CD4-positive, alpha-beta T cell (primary cell): ENCODE measurements at regions not wholly inside any gene's neighbourhood (a gene's known extent, or its start where the extent isn't known, plus 50 kb on each side); places are given as distances from the start of the nearest gene placed in this dataset.

Experiments
- ATAC-seq: fragments of 200-7000 bp; cut with Tn5 transposase; one replicate; pipeline ENCODE4 v1.10.0; 2022; ENCODE audit warnings: mild to moderate bottlenecking; ENCODE audit not compliant: poor library complexity
- CTCF ChIA-PET: fragments of 350-600 bp; sonication (Branson Sonifier 250); formaldehyde crosslinking; loops from one replicate; lab custom pipeline; 2021; ENCODE audit warnings: antibody characterized with exemption, inconsistent platforms; lab: Charles Lee
- POLR2A ChIA-PET: fragments of 350-600 bp; sonication (Branson Sonifier 250); formaldehyde crosslinking; loops from one replicate; lab custom pipeline; 2021; ENCODE audit warnings: antibody characterized with exemption, inconsistent platforms; lab: Charles Lee
- DNase-seq, 14 experiments: peaks; one replicate each; pipeline ENCODE4 v3.0.0-alpha.2; 2013 to 2020; ENCODE audit warnings: mixed read lengths in 2 of 14
- H3K27ac ChIP-seq, 2 donors: one replicate each; pipeline versions ENCODE4 v1.5.1 to v1.7.0; 2013; ENCODE audit warnings: low read length in 2 of 2, low read depth in 1 of 2, mild to moderate bottlenecking in 1 of 2
- H3K27me3 ChIP-seq, 2 experiments: 1 replicate in 1 of 2; 2 replicates in 1 of 2; pipeline versions ENCODE4 v1.6.1 to v1.7.0; 2013; ENCODE audit warnings: low read length in 2 of 2, control low read depth in 1 of 2, mild to moderate bottlenecking in 1 of 2, moderate library complexity in 1 of 2; ENCODE audit not compliant: insufficient read depth in 2 of 2, control insufficient read depth in 1 of 2
- H3K36me3 ChIP-seq: one replicate; pipeline ENCODE4 v1.6.1; 2013; ENCODE audit warnings: low read length, control low read depth; ENCODE audit not compliant: insufficient read depth
- H3K4me1 ChIP-seq: one replicate; pipeline ENCODE4 v1.6.1; 2013; ENCODE audit warnings: low read length, control low read depth; ENCODE audit not compliant: insufficient read depth
- H3K4me3 ChIP-seq: one replicate; pipeline ENCODE4 v1.5.1; 2013; ENCODE audit warnings: mild to moderate bottlenecking, low read length, moderate library complexity
- H3K9me3 ChIP-seq, 2 experiments: 1 replicate in 1 of 2; 2 replicates in 1 of 2; pipeline versions ENCODE4 v1.6.1 to v1.7.0; 2013; ENCODE audit warnings: low read length in 2 of 2, mild to moderate bottlenecking in 2 of 2, control low read depth in 1 of 2, moderate library complexity in 1 of 2; ENCODE audit not compliant: control insufficient read depth in 1 of 2, insufficient read depth in 1 of 2
- H3K27ac Mint-ChIP-seq: one replicate; pipeline ENCODE4 v1.8.0; 2020; ENCODE audit warnings: mixed read lengths
- H3K27me3 Mint-ChIP-seq: one replicate; pipeline ENCODE4 v1.8.0; 2021; ENCODE audit warnings: mixed read lengths
- H3K36me3 Mint-ChIP-seq: one replicate; pipeline ENCODE4 v1.8.0; 2021; ENCODE audit warnings: low read depth, mixed read lengths
- H3K4me1 Mint-ChIP-seq: one replicate; pipeline ENCODE4 v1.8.0; 2021; ENCODE audit warnings: low read depth, mixed read lengths
- H3K4me3 Mint-ChIP-seq: one replicate; pipeline ENCODE4 v1.8.0; 2020; ENCODE audit warnings: mild to moderate bottlenecking, mixed read lengths
- H3K9me3 Mint-ChIP-seq: one replicate; pipeline ENCODE4 v1.8.0; 2020; ENCODE audit warnings: mixed read lengths
- CTCF ChIP-seq: fragments of 200-600 bp; IDR thresholded peaks from one replicate; pipeline ENCODE4 v1.8.0; 2022; ENCODE audit warnings: antibody characterized with exemption, mild to moderate bottlenecking
- intact Hi-C, 2 experiments: fragments of 100-400 bp; cut with DNase I in 1 of 2; cut with micrococcal nuclease in 1 of 2; formaldehyde crosslinking; loops; one replicate each; pipeline versions ENCODE4 v1.15.1 to v1.9.0; 2023 to 2025; cut with DNase I, micrococcal nuclease

GRCh38 chr4:176475067-176475466 lies 155.3 kb downstream of the SPCS3 start:
- no peaks in the 10 kb centered on the region for H3K27me3 ChIP-seq
- intact Hi-C loops = no loop called here
- TF ChIP-seq CTCF = no peak
- CTCF ChIA-PET = no interaction called here
- no peak for DNase-seq
- H3K27me3 Mint-ChIP-seq = no peaks in the 10 kb centered on the region
- POLR2A ChIA-PET = no interaction called here
- no peak for ATAC-seq
- no peak overlapping the region for H3K27ac ChIP-seq
- no peak overlapping the region for H3K4me3 Mint-ChIP-seq
- H3K36me3 Mint-ChIP-seq = no peaks in the 10 kb centered on the region
- no peaks in the 10 kb centered on the region for H3K4me1 Mint-ChIP-seq
- no peak overlapping the region for H3K27ac Mint-ChIP-seq
- H3K4me3 ChIP-seq = no peak overlapping the region
- peaks cover 0 to 4% of the 10 kb centered on the region in 2 experiments for H3K9me3 ChIP-seq
- no peaks in the 10 kb centered on the region for H3K36me3 ChIP-seq
- H3K4me1 ChIP-seq = no peaks in the 10 kb centered on the region
- peaks cover 16% of the 10 kb centered on the region for H3K9me3 Mint-ChIP-seq

- Histone ChIP-seq H3K4me1 (no peaks in the 10 kb centered on the region), H3K36me3 (no peaks in the 10 kb centered on the region), H3K27me3 (no peaks in the 10 kb centered on the region), H3K27ac (no peak overlapping the region), H3K9me3 (peaks cover 0 to 4% of the 10 kb centered on the region in 2 experiments), H3K4me3 (no peak overlapping the region)
- H3K4me3 Mint-ChIP-seq = no peak overlapping the region
- H3K36me3 Mint-ChIP-seq = no peaks in the 10 kb centered on the region
- peaks cover 16% of the 10 kb centered on the region for H3K9me3 Mint-ChIP-seq
- H3K4me1 Mint-ChIP-seq = no peaks in the 10 kb centered on the region
- H3K27ac Mint-ChIP-seq = no peak overlapping the region
- H3K27me3 Mint-ChIP-seq = no peaks in the 10 kb centered on the region
- no peak for DNase-seq
- ATAC-seq = no peak
- no peak for TF ChIP-seq CTCF
- ChIA-PET CTCF (interaction anchor here (1.1 kb wide), 1 partner anchor 8 kb away, joined by 3 read pairs; no protein-coding TSS in a partner anchor), POLR2A (no interaction called here)
- intact Hi-C loops = no loop called here
Observed at GRCh38 chr4:176478076-176478475, 158.3 kb downstream of the SPCS3 start.

GRCh38 chr4:176479767-176480166 lies 160.0 kb downstream of the SPCS3 start:
- ChIA-PET CTCF (no interaction called here), POLR2A (no interaction called here)
- no peak for TF ChIP-seq CTCF
- Mint-ChIP-seq H3K9me3 (peaks cover 14% of the 10 kb centered on the region), H3K27ac (no peak overlapping the region), H3K27me3 (no peaks in the 10 kb centered on the region), H3K4me1 (no peaks in the 10 kb centered on the region), H3K36me3 (no peaks in the 10 kb centered on the region), H3K4me3 (no peak overlapping the region)
- Histone ChIP-seq H3K36me3 (no peaks in the 10 kb centered on the region), H3K27me3 (no peaks in the 10 kb centered on the region), H3K27ac (no peak overlapping the region), H3K9me3 (no peaks in the 10 kb centered on the region), H3K4me3 (no peak overlapping the region), H3K4me1 (no peaks in the 10 kb centered on the region)
- ATAC-seq = no peak
- DNase-seq = no peak
- intact Hi-C loops = no loop called here
